Stimulated activated CD8-positive, alpha-beta memory T cell treated with anti-CD3 and anti-CD28 coated beads, Interleukin-15, amount 100 ng/mL, for 4 hours (primary cell): ENCODE measurements at regions not wholly inside any gene's neighbourhood (a gene's known extent, or its start where the extent isn't known, plus 50 kb on each side); places are given as distances from the start of the nearest gene placed in this dataset.

ENCODE experiments used
- DNase-seq, 2 donors: peaks; one replicate each; pipeline ENCODE4 v3.0.0-alpha.2; 2020; ENCODE audit warnings: low read depth in 2 of 2

DNA sequence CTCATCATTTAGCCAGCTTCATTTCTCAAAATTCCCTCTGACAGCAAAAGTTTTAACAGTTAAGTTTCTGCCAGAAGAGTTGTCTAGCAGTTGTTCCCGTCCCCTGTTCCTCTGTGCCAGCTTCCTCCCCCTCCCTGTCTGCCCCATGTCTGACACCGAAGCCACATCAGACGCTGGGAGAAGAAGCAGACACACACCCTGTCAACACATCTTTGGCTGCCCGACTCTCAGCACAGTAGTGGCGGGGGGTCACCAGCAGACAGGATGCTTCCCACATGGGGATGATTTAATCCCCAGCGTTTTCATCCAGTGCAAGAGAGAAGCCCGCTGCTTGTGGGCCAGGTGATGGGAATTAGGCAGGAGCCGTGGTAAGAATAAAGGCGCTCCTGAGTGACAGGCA lies 379.4 kb upstream of the RUNX1 start:
- no peak for DNase-seq

DNA sequence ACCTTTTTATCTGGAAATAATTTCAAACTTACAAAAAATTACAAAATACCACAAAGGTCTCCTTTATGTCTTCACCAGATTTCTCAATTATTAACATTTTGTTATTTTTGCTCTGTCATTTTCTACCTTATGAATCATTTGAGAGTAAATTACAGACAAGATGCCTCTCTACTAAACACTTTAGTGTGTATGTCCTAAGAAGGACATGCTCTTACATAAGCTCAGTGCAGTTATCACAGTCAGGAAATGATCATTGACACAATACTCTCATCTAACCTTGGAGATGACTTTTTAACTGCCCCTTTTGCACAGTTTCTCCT lies 378.9 kb upstream of the RUNX1 start:
- DNase-seq: no peak

DNA sequence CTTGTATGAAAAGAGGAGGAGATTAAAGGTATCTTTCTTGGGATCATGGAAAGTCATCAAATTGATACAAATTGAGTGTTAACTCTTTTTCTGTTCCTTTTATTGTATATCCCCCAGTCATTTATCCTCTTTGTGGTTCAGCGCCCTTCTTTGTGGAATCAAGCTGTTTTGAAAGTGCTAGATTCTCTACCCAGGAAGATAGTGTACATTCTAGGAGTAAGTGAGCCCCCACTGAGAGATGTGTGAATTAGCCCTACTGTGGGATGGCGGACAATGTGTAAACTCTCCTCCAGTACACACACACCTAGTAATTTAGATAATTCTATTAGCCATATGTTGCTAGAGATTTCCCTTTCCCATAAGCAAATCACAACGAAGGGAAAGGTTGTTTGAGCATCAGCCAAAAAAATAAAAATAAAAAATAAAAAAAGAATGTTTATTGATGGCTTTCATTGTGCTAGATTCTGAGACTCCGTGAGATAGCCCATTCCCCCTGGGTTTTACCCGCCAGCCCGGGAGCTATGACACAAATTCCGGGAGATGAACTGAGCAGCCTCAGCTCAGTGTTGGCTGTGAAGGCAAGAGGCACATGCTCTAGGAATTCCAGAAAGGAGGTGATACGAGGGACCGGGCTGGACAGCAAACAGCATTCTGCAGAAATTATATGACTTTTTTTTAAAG lies 378.4 kb upstream of the RUNX1 start:
- no peak for DNase-seq

DNA sequence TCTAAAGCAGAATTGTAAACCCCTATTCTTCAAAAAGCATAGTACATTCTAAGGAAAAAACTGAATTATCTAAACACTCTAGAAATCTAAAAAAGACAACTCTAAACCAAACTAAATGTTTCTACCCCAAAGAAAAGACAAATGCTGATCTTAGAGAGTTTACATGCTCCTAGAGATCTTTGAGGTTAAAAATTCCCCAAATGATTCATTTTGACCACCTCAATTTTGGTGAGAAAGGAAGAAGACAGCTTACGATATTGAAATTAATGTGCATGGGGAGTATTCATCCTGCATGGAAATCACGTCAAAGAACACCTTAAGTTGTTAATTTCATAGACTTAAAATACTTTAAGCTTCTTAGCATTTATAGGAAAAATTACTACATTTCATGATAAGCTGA lies 377.8 kb upstream of the RUNX1 start:
- no peak for DNase-seq

DNA sequence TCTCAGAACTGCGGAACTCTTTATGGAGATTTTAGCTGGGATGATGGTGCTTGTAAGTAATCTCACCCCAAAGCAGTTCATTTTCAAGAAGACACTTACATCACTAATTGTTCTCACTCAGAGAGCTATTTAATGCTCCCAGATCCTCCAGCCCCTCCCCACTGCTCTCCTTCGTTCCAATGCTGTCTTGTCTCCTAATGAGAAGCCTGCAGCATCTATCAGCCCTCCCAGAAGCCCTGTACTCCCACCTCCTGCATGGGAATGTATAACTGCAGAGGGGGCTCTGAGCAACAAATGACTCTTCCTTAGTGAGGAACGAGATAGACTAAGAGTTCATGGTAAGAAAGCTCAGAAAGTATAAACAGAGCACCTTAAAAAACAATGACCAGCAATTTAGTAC lies 377.4 kb upstream of the RUNX1 start:
- DNase-seq: no peak

DNA sequence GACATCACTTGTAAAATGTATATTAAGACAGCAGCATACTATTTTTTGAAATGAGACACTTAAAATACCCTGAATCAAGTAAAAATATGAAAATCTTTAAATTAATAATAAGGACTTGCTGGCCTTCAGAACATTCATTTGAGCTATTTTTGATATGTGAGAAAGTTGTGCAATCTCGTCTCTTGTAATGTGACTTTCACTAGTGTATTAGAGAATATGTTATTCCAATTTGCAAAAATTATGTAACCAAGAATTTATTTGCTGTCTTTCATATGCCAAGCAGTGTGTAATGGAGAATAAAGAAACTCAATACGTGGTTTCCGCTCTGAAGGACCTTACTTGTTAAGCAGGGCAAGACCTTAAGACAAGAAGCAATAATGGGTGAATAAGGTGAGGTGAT lies 375.0 kb upstream of the RUNX1 start:
- no peak for DNase-seq

DNA sequence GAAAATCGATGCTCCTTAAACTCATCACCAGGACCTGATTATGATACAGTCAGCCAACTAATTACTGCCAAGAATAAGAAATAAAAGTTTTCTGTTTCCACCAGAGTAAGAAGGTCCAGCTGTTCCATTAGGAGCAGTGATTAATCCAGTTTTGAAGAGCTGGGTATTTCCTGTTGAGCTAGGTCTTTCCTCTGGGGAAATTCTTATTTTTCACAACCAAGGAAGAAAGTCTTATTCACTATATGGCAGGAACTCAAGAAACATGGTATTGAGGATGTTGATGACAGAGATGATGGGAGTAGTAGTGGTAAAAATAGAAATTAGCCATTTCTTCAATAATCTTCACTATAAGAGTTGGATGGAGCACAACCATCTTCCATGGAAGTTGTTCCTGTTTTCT lies 374.6 kb upstream of the RUNX1 start:
- no peak for DNase-seq

DNA sequence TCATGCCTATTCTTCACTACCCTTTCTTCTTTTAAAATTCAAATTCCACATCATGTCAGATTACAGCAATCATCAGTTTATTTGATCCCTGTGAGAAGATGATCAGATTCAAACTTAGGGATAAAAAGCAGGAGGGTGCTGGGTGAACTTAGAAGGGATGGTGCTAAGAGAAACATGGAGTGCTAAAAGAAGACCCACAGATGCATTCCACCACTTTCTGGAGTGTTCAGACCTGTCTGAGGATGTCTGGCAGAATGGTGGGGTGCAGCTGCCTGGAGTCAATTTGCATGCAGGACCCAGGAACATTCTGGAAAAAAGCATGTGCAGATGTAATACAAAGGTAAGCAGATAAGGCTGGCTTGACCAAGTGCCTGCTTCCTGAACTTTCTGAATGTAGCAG lies 372.9 kb upstream of the RUNX1 start:
- DNase-seq: no peak

DNA sequence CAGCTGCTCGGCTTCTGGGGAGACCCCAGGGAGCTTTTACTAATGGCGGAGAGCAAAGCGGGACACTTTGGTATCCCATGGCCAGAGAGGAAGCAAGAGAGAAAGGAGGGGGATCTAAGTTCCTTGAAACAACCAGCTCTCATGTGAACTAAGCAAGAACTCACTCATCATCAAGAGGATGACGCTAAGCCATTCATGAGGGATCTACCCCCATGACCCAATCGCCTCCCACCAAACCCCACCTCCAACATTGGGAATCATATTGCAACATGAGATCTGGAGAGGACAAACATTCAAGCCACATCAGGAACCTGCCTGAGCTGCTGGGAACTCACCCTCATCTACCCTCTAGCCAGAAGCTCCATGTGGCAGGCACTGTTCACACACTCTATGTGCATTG lies 372.1 kb upstream of the RUNX1 start:
- DNase-seq: no peak

DNA sequence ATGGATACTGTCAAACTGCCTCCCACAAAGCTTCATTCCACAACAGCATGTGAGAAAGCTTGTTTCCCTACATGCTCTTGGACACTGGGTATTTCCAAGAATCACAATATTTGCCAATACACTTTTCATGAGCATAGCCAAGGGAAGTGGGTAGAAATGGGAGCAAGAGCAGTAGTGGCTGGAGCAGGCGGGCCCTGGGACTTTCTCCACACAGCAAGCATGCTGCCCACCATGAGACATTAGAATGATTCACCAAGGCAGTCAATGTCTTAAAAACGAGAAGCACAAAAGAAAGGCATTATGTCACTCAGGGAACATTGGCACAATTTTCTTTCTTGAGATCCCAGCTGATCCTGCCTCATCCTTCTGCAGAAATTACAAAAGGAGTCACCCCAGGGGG lies 371.6 kb upstream of the RUNX1 start:
- DNase-seq: no peak

DNA sequence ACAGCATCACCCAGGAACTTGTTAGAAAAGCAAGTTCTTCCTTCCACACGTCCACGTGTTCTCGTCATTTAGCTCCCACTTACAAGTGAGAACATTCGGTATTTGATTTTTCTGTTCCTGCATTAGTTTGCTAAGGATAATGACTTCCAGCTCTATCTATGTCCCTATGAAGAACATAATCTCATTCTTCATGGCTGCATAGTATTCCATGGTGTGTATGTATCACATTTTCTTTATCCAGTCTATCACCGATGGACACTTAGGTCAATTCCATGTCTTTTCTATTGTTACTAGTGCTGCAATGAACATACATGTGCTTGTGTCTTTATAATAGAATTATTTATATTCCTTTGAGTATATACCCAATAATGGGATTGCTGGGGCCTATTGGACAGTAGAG lies 368.7 kb upstream of the RUNX1 start:
- no peak for DNase-seq

DNA sequence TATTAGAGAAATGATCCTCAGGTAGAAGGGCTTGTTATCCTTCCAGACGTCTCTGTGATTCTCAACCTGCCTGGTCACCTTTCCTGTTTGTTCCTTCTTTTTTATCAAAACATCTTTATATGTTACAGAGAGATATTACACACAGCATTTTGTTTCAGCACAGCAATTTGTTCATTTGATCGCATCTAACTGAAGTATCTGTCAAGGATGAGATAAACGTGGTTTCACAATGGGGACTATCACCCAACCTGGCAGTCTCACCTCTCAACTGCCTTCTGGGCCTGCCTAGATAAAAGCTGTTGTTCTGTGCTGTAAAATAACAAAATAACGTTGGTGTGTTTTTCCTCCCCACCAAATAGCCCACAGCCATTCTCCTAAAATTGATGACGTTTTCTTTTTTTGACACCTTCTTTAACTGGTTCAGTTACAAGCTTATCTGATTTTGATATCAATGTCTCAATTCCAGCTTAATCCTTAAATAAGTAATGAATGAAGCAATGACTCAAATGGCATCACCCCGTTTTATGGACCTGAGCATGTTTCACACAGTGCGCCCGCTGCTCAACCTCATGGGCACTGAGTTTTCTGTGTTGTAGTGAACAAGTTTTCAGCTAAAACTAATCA lies 367.9 kb upstream of the RUNX1 start:
- no peak for DNase-seq

DNA sequence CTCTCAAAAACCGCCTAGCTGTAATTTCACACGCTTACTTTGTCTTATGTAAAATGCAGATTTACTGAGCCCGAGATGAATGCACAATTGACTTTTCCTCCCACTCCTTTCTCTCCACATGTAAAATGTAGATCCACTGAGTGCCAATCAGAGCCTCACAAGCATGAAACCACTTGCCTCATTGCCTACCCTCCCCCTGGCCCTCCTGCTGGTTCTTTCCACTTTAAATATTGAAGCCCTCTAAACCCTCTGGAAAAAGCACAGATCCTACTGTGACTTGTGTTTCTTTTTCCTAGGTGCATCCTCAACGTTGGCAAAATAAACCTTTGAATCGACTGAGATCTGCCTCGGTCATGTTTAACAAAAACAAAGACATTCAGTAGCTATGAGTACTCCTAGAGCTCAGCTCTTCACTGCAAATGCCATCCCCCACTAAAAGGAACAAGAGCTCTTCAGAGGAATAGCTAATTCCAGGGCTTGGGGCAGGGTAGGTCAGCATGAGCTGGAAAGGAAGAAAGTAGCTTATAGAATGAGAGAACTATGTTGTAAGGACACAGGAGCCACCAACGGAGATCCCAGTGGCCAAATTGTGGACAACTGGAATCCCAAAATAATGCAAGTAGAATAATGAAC lies 365.5 kb upstream of the RUNX1 start:
- DNase-seq: no peak

DNA sequence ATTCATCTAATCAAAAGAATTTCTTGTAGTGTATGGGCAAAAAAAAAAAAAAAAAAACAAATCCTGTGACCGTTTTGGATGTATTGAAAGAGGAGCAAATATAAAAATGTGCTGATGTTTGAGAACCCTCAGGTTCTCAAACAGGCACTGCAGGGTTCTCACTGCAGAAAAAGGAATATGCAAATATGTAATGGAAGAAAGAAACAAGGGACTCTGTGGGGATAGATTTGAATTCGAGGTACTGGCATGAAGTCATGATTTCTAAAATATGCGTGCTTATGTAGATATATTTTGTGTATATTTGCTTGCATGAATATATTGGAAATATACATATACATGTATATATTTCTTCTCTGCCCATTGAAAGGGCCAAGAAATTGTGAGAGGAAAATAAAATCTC lies 365.0 kb upstream of the RUNX1 start:
- DNase-seq: no peak

DNA sequence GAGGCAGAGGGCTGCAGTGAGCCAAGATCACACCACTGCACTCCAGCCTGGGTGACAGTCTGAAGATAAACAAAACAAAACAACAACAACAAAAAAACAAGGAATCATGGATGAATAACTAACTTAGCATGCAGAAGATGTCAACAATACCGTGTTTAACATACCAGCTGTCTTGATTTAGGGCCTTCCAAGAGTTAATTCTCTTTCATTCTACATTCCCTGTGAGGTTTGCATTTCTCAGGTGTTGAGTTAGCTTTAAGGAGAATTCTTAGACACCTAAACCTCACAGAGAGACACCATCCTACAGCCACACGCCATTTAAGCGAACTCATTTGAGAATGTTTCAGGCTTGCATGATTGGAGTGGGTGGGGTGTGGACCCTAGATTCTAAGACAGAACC lies 363.1 kb upstream of the RUNX1 start:
- no peak for DNase-seq

DNA sequence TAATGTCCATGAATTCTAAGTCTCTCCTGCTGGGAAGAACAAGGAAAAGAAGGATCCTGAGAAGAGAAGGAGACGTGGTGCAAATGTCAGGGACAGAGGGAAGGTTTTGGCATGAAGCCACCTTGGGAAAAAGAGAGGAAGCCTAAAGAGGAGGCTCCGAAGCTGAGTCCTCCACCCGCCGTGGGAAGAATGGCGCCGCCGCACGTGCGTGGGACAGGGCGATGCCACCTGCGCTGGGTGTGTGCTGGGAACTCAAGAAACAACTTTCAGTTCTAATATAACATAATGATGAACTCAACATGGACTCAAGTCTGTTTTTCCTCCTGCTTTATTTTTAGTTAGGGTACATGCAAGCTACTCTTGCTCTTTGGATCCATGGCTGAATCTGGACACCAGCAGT lies 362.3 kb upstream of the RUNX1 start:
- no peak for DNase-seq

DNA sequence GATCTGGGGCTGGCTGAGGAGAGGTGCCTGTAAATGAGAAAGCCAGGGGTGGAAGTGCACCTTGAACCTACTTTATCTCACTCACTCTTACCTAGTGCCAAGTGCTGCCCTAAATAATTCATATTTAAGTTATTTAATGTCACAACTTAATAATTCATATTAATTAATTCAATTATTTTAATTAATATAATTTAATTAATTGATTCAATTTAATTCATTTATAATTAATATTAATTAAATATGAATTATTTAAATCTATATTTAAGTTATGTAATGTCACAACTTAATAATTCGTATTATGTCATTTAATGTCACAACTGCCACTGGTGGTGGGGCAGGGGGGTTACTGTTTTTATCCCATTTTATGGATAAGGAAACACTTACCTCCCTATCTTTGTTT lies 361.6 kb upstream of the RUNX1 start:
- no peak for DNase-seq

DNA sequence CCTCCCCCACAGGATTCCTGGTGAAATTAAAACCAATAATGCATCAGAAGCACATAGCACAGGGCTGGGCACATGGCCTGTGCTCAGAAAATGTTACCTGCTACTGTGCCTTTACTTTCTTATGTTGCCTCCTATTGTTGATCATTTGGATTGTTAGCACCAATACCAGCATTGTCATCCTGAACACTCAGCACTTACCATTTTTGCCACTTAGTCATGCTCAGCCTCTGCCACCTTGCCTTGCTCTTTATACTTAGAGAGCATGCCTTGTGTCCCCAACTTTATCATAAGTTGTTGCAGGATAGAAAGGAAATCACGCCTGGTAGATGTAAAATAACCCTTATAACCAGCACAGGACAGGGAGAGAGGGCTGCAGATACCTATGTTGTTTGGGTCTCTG lies 361.0 kb upstream of the RUNX1 start:
- no peak for DNase-seq

DNA sequence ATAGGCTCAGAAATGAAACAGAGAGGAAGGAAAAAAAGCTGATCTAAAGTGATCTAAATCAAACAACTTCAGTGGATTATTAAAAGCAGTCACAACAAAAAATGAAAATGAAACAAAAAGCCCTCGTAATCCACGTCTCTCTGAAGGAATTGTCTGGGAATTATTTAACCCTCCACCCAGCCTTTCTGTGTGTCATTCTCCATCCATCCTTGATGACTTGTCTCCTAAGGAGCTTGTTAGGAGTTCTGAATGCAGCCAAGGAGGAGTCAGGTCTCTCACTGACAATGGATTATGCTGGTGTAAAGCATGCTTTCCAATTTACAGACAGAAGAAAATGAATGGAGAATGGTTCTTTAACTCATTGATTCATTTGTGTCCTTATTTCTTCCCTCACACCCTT lies 359.3 kb upstream of the RUNX1 start:
- no peak for DNase-seq

DNA sequence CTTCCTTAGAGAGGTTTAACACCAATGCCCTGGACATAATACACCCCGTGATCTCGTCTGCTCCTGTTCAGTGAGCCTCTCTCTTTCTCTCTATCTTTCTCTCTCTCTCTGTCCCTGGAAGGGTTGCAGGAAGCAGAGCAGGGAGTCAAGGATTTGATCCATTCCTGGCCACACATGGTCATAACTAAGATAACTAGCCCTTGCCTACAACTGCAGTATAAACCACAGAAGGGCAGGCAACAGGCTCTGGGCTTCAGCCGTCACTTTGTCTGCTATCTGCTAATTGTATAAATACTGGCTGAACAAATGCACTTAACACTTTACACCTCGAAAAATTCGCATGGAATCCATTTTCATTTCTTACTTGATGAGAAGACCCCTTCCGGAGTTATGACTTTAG lies 357.5 kb upstream of the RUNX1 start:
- DNase-seq: no peak

DNA sequence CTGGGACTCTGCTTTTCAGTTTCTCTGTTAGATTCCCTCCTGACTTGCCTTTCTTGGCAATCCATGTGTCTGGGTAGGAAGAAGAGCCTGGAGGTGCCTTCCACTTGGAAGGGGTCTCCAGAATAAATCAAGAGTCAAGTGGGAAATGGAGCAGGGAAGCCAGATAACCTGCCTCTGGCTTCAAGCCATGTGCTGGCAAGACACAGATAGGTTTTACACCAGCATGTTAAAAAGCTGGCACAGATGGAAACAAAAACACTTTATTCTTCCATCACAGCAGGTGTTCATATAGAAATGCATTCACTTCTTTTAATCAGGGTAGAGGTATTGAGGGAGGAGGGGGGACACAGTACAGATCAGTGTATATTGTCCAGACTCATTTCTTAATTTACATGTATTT lies 356.9 kb upstream of the RUNX1 start:
- no peak for DNase-seq

DNA sequence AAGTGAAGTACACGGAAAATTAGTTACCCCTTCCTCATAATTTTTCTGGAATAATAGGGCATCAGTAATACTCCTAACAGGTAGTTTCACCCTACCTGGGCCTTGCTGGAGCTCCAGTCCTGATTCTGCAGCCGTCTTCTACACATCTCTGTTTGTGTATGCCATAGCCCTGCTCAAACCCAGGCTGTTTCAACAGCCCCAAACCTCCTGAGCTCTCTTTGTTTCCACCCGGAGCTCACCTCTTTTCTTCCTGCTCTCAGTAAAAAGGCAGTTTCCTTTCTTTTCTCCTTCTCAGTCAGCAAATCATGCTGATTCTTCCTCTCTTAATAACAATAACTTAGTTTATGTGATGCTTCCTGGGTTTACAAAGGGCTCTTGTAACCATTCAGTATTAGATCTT lies 355.1 kb upstream of the RUNX1 start:
- no peak for DNase-seq

DNA sequence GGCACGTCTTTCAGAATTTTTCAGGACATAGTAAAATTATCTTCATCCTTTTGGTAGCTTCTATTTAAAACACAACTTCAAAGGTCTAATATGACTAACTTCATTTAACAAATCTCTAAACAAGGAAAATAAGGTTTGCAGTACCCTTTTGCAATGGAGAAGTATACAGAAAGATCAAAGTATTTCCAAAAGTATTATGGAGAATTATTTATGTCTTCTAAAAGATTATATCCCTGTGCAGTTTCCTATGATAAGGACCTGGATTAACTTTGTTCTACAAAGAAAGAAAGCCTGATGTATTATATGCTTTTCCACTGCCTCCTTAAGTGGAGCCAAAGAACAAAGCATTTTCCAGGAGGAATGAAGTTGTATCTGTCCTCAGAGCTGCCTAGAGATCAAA lies 353.0 kb upstream of the RUNX1 start:
- DNase-seq: no peak

DNA sequence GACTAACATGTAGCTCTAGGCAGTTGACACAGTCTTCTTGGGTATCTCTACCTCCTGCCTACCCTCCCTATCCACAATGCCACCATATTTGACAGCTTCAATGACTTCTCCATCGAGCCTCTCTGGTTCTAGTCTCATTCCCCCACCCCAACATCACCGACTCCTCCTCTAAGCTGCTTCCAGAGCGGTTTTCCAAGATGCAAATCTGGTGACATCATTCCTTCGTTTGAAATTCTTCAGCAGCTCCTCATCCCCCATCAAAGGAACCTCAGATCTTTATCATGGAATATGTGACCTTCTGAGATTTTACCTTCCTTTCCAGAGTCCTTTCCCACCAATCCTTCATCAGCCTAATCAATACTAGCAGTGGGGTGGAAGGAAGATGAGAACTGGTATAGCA lies 352.4 kb upstream of the RUNX1 start:
- no peak for DNase-seq
